ENCODE measurements at regions not wholly inside any gene's neighbourhood (a gene's known extent, or its start where the extent isn't known, plus 50 kb on each side); places are given as distances from the start of the nearest gene placed in this dataset.

GRCh38 chr9:10804486-10804885 is 191.7 kb upstream of the PTPRD start:
- H3K4me3 Mint-ChIP-seq: no peak overlapping the region
- H3K36me3 Mint-ChIP-seq: no peaks in the 10 kb centered on the region
- no peaks in the 10 kb centered on the region for H3K9me3 Mint-ChIP-seq
- no peak overlapping the region for H3K27ac Mint-ChIP-seq
- H3K27me3 Mint-ChIP-seq (ENCODE audit: low read depth): no peaks in the 10 kb centered on the region
- CTCF ChIA-PET: no interaction called here
- peak; percentile 65 for ATAC-seq
- POLR2A ChIA-PET: no interaction called here
- H3K4me1 Mint-ChIP-seq: peaks cover 14% of the 10 kb centered on the region
- TF ChIP-seq FOXJ3 (CRISPR knock-in tag; IDR thresholded peaks at IDR 0.05; ENCODE audit: borderline replicate concordance) (no peak), MYBL2 (CRISPR knock-in tag; IDR thresholded peaks at IDR 0.05) (no peak), CREM (CRISPR knock-in tag; IDR thresholded peaks at IDR 0.05) (no peak), FOXP1 (CRISPR knock-in tag; IDR thresholded peaks at IDR 0.05; ENCODE audit: borderline replicate concordance) (no peak), ATF1 (CRISPR knock-in tag; IDR thresholded peaks at IDR 0.05) (no peak), ESRRA (CRISPR knock-in tag; IDR thresholded peaks at IDR 0.05; ENCODE audit: borderline replicate concordance) (no peak), NFYB (CRISPR knock-in tag; conservative IDR thresholded peaks at IDR 0.05; ENCODE audit: low read depth) (no peak), SMAD4 (CRISPR knock-in tag; IDR thresholded peaks at IDR 0.05) (no peak), JUN (CRISPR knock-in tag; IDR thresholded peaks at IDR 0.05) (no peak), SOX15 (CRISPR knock-in tag; IDR thresholded peaks at IDR 0.05) (no peak), HMGXB4 (CRISPR knock-in tag; IDR thresholded peaks at IDR 0.05) (no peak)
- TF ChIP-seq, protein P1, sequence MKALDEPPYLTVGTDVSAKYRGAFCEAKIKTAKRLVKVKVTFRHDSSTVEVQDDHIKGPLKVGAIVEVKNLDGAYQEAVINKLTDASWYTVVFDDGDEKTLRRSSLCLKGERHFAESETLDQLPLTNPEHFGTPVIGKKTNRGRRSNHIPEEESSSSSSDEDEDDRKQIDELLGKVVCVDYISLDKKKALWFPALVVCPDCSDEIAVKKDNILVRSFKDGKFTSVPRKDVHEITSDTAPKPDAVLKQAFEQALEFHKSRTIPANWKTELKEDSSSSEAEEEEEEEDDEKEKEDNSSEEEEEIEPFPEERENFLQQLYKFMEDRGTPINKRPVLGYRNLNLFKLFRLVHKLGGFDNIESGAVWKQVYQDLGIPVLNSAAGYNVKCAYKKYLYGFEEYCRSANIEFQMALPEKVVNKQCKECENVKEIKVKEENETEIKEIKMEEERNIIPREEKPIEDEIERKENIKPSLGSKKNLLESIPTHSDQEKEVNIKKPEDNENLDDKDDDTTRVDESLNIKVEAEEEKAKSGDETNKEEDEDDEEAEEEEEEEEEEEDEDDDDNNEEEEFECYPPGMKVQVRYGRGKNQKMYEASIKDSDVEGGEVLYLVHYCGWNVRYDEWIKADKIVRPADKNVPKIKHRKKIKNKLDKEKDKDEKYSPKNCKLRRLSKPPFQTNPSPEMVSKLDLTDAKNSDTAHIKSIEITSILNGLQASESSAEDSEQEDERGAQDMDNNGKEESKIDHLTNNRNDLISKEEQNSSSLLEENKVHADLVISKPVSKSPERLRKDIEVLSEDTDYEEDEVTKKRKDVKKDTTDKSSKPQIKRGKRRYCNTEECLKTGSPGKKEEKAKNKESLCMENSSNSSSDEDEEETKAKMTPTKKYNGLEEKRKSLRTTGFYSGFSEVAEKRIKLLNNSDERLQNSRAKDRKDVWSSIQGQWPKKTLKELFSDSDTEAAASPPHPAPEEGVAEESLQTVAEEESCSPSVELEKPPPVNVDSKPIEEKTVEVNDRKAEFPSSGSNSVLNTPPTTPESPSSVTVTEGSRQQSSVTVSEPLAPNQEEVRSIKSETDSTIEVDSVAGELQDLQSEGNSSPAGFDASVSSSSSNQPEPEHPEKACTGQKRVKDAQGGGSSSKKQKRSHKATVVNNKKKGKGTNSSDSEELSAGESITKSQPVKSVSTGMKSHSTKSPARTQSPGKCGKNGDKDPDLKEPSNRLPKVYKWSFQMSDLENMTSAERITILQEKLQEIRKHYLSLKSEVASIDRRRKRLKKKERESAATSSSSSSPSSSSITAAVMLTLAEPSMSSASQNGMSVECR (CRISPR knock-in tag; IDR thresholded peaks at IDR 0.05; ENCODE audit: borderline replicate concordance): no peak
- TF ChIP-seq, protein P2, sequence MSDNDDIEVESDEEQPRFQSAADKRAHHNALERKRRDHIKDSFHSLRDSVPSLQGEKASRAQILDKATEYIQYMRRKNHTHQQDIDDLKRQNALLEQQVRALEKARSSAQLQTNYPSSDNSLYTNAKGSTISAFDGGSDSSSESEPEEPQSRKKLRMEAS (CRISPR knock-in tag; IDR thresholded peaks at IDR 0.05): no peak
- DNase-seq (ENCODE audit: low spot score): no peak

GRCh38 chr9:10806868-10807267 is 194.1 kb upstream of the PTPRD start:
- no peak for DNase-seq (ENCODE audit: low spot score)

More at GRCh38 chr9:10806868-10807267, 194.1 kb upstream of the PTPRD start:
- Mint-ChIP-seq H3K9me3 (0 out of 2 replicates have a peak, but pooled peaks cover 6% of the 10 kb centered on the region), H3K4me3 (no peak overlapping the region), H3K27ac (no peak overlapping the region), H3K4me1 (peaks cover 14% of the 10 kb centered on the region), H3K36me3 (no peaks in the 10 kb centered on the region), H3K27me3 (ENCODE audit: low read depth) (no peaks in the 10 kb centered on the region)
- ChIA-PET POLR2A (no interaction called here), CTCF (no interaction called here)
- ATAC-seq: peak; percentile 60
- TF ChIP-seq ZNF281 (CRISPR knock-in tag; IDR thresholded peaks at IDR 0.05) (no peak), ZNF671 (CRISPR knock-in tag; IDR thresholded peaks at IDR 0.05) (no peak), MYBL2 (CRISPR knock-in tag; IDR thresholded peaks at IDR 0.05) (no peak), FOXK1 (CRISPR knock-in tag; IDR thresholded peaks at IDR 0.05) (no peak), E2F1 (CRISPR knock-in tag; IDR thresholded peaks at IDR 0.05) (no peak), MLX (CRISPR knock-in tag; IDR thresholded peaks at IDR 0.05) (no peak)
- TF ChIP-seq, protein P3, sequence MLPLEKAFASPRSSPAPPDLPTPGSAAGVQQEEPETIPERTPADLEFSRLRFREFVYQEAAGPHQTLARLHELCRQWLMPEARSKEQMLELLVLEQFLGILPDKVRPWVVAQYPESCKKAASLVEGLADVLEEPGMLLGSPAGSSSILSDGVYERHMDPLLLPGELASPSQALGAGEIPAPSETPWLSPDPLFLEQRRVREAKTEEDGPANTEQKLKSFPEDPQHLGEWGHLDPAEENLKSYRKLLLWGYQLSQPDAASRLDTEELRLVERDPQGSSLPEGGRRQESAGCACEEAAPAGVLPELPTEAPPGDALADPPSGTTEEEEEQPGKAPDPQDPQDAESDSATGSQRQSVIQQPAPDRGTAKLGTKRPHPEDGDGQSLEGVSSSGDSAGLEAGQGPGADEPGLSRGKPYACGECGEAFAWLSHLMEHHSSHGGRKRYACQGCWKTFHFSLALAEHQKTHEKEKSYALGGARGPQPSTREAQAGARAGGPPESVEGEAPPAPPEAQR (CRISPR knock-in tag; IDR thresholded peaks at IDR 0.05): no peak
- TF ChIP-seq, protein P4, sequence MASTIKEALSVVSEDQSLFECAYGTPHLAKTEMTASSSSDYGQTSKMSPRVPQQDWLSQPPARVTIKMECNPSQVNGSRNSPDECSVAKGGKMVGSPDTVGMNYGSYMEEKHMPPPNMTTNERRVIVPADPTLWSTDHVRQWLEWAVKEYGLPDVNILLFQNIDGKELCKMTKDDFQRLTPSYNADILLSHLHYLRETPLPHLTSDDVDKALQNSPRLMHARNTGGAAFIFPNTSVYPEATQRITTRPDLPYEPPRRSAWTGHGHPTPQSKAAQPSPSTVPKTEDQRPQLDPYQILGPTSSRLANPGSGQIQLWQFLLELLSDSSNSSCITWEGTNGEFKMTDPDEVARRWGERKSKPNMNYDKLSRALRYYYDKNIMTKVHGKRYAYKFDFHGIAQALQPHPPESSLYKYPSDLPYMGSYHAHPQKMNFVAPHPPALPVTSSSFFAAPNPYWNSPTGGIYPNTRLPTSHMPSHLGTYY (CRISPR knock-in tag; IDR thresholded peaks at IDR 0.05): no peak
- TF ChIP-seq, protein P5, sequence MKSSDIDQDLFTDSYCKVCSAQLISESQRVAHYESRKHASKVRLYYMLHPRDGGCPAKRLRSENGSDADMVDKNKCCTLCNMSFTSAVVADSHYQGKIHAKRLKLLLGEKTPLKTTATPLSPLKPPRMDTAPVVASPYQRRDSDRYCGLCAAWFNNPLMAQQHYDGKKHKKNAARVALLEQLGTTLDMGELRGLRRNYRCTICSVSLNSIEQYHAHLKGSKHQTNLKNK (CRISPR knock-in tag; IDR thresholded peaks at IDR 0.05): no peak
